ENCODE measurements at regions not wholly inside any gene's neighbourhood (a gene's known extent, or its start where the extent isn't known, plus 50 kb on each side); places are given as distances from the start of the nearest gene placed in this dataset.

DNA sequence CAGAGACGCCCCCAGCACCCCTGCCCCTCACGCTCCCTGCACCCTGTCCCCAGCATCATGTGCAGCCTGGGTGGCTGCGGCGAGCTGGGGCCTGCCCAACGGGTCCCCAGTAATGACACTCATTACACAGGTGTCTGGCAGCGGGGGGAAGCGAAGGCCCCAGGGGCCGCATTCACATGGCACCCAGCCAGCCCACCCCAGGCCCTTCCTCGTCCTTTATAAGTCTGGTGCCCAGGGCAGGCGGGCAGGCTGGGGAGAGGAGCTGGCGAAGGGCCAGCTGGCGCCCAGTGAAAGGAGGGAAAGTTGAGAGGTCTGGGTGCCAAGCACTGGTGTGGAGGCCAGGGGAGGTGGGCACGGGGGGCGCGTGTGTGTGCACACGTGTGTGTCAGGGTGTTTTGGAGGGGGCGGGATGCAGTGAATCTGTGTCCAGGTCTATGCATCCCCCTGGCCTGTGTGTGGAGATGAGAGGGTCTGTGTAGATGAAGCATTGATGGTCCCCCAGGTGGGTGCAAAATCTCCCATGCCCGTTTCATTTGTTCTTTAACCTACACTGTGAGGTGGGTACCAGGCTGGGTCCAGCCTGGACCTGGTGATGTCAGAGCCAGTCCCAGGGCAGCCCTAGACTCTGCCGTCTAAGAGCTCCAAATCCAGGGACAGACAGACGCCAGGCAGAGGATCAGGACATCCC is 105.3 kb downstream of the CEBPB start:
- DNase-seq, result no peak
- no peak for TF ChIP-seq CTCF (IDR thresholded peaks at IDR 0.05)
- TF ChIP-seq POLR2A (IDR thresholded peaks at IDR 0.05), result no peak
- no peaks in the 10 kb centered on the region for H3K9me3 ChIP-seq
- peaks cover 22 to 61% (median 42%) of the 10 kb centered on the region in 3 donors for H3K4me1 ChIP-seq
- intact Hi-C loops (cut with DNase I), result no loop called here
- H3K36me3 ChIP-seq, result no peaks in the 10 kb centered on the region
- H3K4me3 ChIP-seq, result no peak overlapping the region
- 23 to 51% methylated on average over 6 to 7 of the region's 20 CpGs for WGBS, 2 donors
- peak overlapping the region; percentile 43 to 92 (median 86) for H3K27ac ChIP-seq
- H3K27me3 ChIP-seq, result no peaks in the 10 kb centered on the region

DNA sequence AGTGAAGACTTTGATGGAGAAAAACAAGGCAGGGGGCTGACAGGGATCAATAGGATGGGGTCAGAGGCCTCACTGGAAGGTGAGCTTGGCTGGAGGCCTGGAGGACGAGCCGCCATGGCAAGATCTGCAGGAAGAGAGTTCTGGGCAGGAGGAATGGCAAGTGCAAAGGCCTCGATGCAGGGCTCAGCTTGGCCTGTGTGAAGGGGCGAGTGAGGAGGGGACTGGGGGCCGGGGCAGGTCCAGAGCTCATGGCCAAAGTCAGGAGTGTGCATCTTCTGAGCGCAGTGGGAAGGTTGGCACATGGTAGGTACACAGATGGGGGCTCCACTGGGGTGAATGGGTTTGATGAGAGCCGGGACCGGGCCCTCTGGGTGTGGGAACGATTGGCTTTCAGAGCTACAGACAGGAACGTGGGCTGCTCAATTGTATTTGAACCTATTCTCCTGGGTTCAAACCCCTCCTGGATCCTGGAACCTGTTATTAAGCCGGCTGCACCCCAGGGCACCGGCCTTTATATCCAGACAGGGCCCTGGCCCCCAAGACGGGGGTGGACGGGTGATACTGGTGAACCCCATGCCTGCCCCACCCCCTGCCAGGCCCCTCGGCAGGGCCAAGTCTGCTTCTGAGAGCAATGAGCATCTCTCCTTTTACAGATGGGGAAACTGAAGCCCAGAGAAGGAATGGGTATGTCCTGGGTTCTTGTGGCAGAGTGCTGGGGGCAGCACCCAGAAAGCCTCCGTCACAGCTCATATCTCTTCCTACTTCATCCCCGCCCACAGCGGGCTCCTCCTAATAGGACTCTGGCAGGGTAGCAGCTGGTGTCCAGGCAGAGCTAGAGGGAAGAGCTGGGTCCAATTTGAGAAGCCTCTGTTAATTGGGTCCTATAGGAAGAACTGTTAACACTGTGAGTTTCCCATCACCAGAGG is 106.1 kb downstream of the CEBPB start:
- Histone ChIP-seq H3K27ac (peak overlapping the region; percentile 43 to 92 (median 86)), H3K9me3 (no peaks in the 10 kb centered on the region), H3K4me3 (no peak overlapping the region), H3K27me3 (no peaks in the 10 kb centered on the region), H3K4me1 (peaks cover 20 to 53% (median 39%) of the 10 kb centered on the region in 3 donors), H3K36me3 (no peaks in the 10 kb centered on the region)
- WGBS, 2 donors, result 69 to 73% methylated on average over 8 to 11 of the region's 18 CpGs
- TF ChIP-seq CTCF (IDR thresholded peaks at IDR 0.05) (no peak), POLR2A (IDR thresholded peaks at IDR 0.05) (peak in 1 of 4 donors; percentile 9)
- intact Hi-C loops (cut with DNase I), result no loop called here
- no peak for DNase-seq

- peak overlapping the region in 3 of 4 donors; percentile 84 to 92 (median 87) for H3K27ac ChIP-seq
- intact Hi-C loops (cut with DNase I), result no loop called here
- peaks cover 11 to 43% (median 29%) of the 10 kb centered on the region in 3 donors for H3K4me1 ChIP-seq
- no peaks in the 10 kb centered on the region for H3K9me3 ChIP-seq
- TF ChIP-seq CTCF (IDR thresholded peaks at IDR 0.05) (no peak), POLR2A (IDR thresholded peaks at IDR 0.05) (no peak)
- no peak overlapping the region for H3K4me3 ChIP-seq
- no peaks in the 10 kb centered on the region for H3K27me3 ChIP-seq
- no peak for DNase-seq
- H3K36me3 ChIP-seq, result no peaks in the 10 kb centered on the region
- WGBS, 2 donors, result 71 to 76% methylated on average over 14 of the region's 14 CpGs
These were observed 107.1 kb downstream of the CEBPB start for GRCh38 chr20:50297498-50298376.

GRCh38 chr20:50298554-50299324 is 108.1 kb downstream of the CEBPB start:
- TF ChIP-seq CTCF (IDR thresholded peaks at IDR 0.05), result no peak
- TF ChIP-seq POLR2A (IDR thresholded peaks at IDR 0.05), result no peak

More at GRCh38 chr20:50298554-50299324, 108.1 kb downstream of the CEBPB start:
- Histone ChIP-seq H3K9me3 (no peaks in the 10 kb centered on the region), H3K4me1 (peaks cover 9 to 37% (median 25%) of the 10 kb centered on the region in 3 donors), H3K27ac (peak overlapping the region in 1 of 4 donors; percentile 1), H3K36me3 (no peaks in the 10 kb centered on the region), H3K4me3 (no peak overlapping the region), H3K27me3 (no peaks in the 10 kb centered on the region)
- intact Hi-C loops (cut with DNase I), result no loop called here
- DNase-seq, result no peak
- WGBS, 2 donors, result 43 to 57% methylated on average over 13 to 16 of the region's 20 CpGs
